ENCODE measurements at regions not wholly inside any gene's neighbourhood (a gene's known extent, or its start where the extent isn't known, plus 50 kb on each side); places are given as distances from the start of the nearest gene placed in this dataset.

- TF ChIP-seq CTCF (IDR thresholded peaks at IDR 0.05; ENCODE audit: low read depth, low read length, missing input control) (no peak), GABPA (IDR thresholded peaks at IDR 0.05 in 1 of 2, conservative IDR thresholded peaks at IDR 0.05 in 1 of 2) (no peak), MAX (IDR thresholded peaks at IDR 0.05) (no peak)
These were observed 186.3 kb downstream of the EN1 start for GRCh38 chr2:118661179-118661578.

All from liver (tissue), 3 donors.